GM23248 (cell line): ENCODE measurements at regions not wholly inside any gene's neighbourhood (a gene's known extent, or its start where the extent isn't known, plus 50 kb on each side); places are given as distances from the start of the nearest gene placed in this dataset.

ENCODE experiments used
- DNase-seq: peaks from one replicate; pipeline ENCODE4 v3.0.0-alpha.2; 2015
- H2AFZ ChIP-seq: fragments of 200-600 bp; sonication (generic); 2 replicates; pipeline ENCODE4 v1.6.1; 2016; ENCODE audit warnings: antibody characterized with exemption
- H3F3A ChIP-seq: fragments of 200-600 bp; sonication (generic); 2 replicates; pipeline ENCODE4 v1.6.1; 2016; ENCODE audit warnings: mild to moderate bottlenecking, antibody characterized with exemption, mixed run types; ENCODE audit not compliant: insufficient read depth
- H3K27ac ChIP-seq: fragments of 200-600 bp; sonication (generic); 2 replicates; pipeline ENCODE4 v1.5.1; 2016; ENCODE audit warnings: mild to moderate bottlenecking
- H3K27me3 ChIP-seq: fragments of 200-600 bp; sonication (generic); replicated peaks from 2 replicates; pipeline ENCODE4 v1.6.1; 2016; ENCODE audit warnings: mild to moderate bottlenecking; ENCODE audit not compliant: insufficient read depth
- H3K36me3 ChIP-seq: fragments of 200-600 bp; sonication (generic); 2 replicates; pipeline ENCODE4 v1.6.1; 2016; ENCODE audit warnings: low read depth, mild to moderate bottlenecking
- H3K4me1 ChIP-seq: fragments of 200-600 bp; sonication (generic); 2 replicates; pipeline ENCODE4 v1.6.1; 2016; ENCODE audit warnings: mild to moderate bottlenecking; ENCODE audit not compliant: insufficient read depth
- H3K4me2 ChIP-seq: fragments of 200-600 bp; sonication (generic); one replicate; pipeline ENCODE4 v1.6.1; 2016; ENCODE audit warnings: mild to moderate bottlenecking; ENCODE audit not compliant: unreplicated experiment
- H3K4me3 ChIP-seq: fragments of 200-600 bp; sonication (generic); 2 replicates; pipeline ENCODE4 v1.5.1; 2016; ENCODE audit warnings: mild to moderate bottlenecking
- H3K79me2 ChIP-seq: fragments of 200-600 bp; sonication (generic); 2 replicates; pipeline ENCODE4 v1.6.1; 2016; ENCODE audit warnings: mild to moderate bottlenecking; ENCODE audit not compliant: insufficient read depth
- H3K9ac ChIP-seq: fragments of 200-600 bp; sonication (generic); 2 replicates; pipeline ENCODE4 v1.6.1; 2016; ENCODE audit warnings: mild to moderate bottlenecking
- H3K9me2 ChIP-seq: fragments of 200-600 bp; sonication (generic); 2 replicates; pipeline ENCODE4 v1.6.1; 2016; ENCODE audit warnings: mixed run types, mild to moderate bottlenecking, moderate library complexity; ENCODE audit not compliant: insufficient read depth
- H3K9me3 ChIP-seq: fragments of 200-600 bp; sonication (generic); one replicate; pipeline ENCODE4 v1.6.1; 2017; ENCODE audit warnings: low read depth
- H4K20me1 ChIP-seq: fragments of 200-600 bp; sonication (generic); 2 replicates; pipeline ENCODE4 v1.6.0; 2016; ENCODE audit not compliant: insufficient read depth
- EZH2 ChIP-seq: fragments of 200-600 bp; sonication (generic); IDR thresholded peaks from 2 replicates; pipeline ENCODE4 v1.6.1; 2018; ENCODE audit warnings: antibody characterized with exemption, mild to moderate bottlenecking; ENCODE audit not compliant: insufficient read depth, poor library complexity, severe bottlenecking
- EZH2phosphoT487 ChIP-seq: fragments of 200-600 bp; sonication (generic); IDR thresholded peaks from 2 replicates; pipeline ENCODE4 v1.6.1; 2018; ENCODE audit warnings: antibody characterized with exemption, moderate library complexity, mild to moderate bottlenecking, low read depth; ENCODE audit not compliant: insufficient read depth
- WGBS, 2 experiments: methylation state at CpG; one replicate each; pipeline ENCODE4 v1.1.6; 2015 to 2017; ENCODE audit warnings: low lambda C conversion rate in 2 of 2, low coverage in 1 of 2; ENCODE audit errors: missing lambda C conversion rate in 2 of 2; 5-methylcytosine and 5-hydroxymethylcytosine counted together
- in situ Hi-C: fragments of 300-500 bp; cut with MboI; formaldehyde crosslinking; loops from 2 replicates; pipeline ENCODE4 v1.15.0; 2020

GRCh38 chr11:122422682-122423081 is 232.8 kb upstream of the UBASH3B start:
- no peak for TF ChIP-seq EZH2phosphoT487
- TF ChIP-seq EZH2 = no peak
- no peaks in the 10 kb centered on the region for H3K79me2 ChIP-seq
- no peak overlapping the region for H3K27ac ChIP-seq
- H3K9me3 ChIP-seq = no peaks in the 10 kb centered on the region
- H3K4me2 ChIP-seq = no peak overlapping the region
- H3F3A ChIP-seq = no peaks in the 10 kb centered on the region
- no peaks in the 10 kb centered on the region for H3K4me1 ChIP-seq
- H3K4me3 ChIP-seq = no peak overlapping the region
- H3K9ac ChIP-seq = no peak overlapping the region
- peak; percentile 22 for DNase-seq
- in situ Hi-C loops = no loop called here
- WGBS, 2 experiments = 91% methylated on average over 4 of the region's 4 CpGs
- no peaks in the 10 kb centered on the region for H3K9me2 ChIP-seq
- no peaks in the 10 kb centered on the region for H3K27me3 ChIP-seq
- H2AFZ ChIP-seq = no peak overlapping the region
- H4K20me1 ChIP-seq = no peaks in the 10 kb centered on the region
- no peaks in the 10 kb centered on the region for H3K36me3 ChIP-seq

DNA sequence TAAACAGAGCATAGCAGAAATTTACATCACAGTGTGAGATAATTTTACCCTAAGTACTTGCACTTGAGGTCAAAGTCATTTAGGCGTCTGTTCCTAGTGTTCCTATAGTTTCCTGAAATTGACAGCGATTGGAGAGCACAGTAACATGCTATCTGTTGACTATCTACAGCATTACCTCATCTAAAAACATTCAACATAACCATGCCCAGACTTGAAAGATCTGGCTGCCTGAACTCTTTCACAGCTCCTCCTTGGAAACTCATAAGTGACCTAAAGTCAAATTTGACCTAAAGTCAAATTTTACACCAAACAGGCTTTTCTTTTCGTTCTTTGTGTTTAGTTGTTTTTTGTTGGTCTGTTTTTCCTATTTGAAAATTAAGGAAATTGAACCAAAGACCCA is 233.8 kb upstream of the UBASH3B start:
- in situ Hi-C loops = no loop called here
- no peak for DNase-seq
- no peak overlapping the region for H3K4me3 ChIP-seq

GRCh38 chr11:122418032-122418431 is 237.5 kb upstream of the UBASH3B start:
- TF ChIP-seq EZH2 = no peak
- TF ChIP-seq EZH2phosphoT487 = no peak
- Histone ChIP-seq H3K9me2 (no peaks in the 10 kb centered on the region), H3K27ac (no peak overlapping the region), H3K4me1 (no peaks in the 10 kb centered on the region), H2AFZ (no peak overlapping the region), H3K4me3 (no peak overlapping the region), H3K4me2 (no peak overlapping the region), H3F3A (no peaks in the 10 kb centered on the region), H4K20me1 (no peaks in the 10 kb centered on the region), H3K9ac (no peak overlapping the region), H3K79me2 (no peaks in the 10 kb centered on the region), H3K36me3 (no peaks in the 10 kb centered on the region), H3K27me3 (no peaks in the 10 kb centered on the region), H3K9me3 (no peaks in the 10 kb centered on the region)
- no peak for DNase-seq
- in situ Hi-C loops = no loop called here
- WGBS, 2 experiments = 87 to 88% methylated on average over 3 of the region's 3 CpGs

More for the DNA sequence above, 233.8 kb upstream of the UBASH3B start:
- TF ChIP-seq EZH2phosphoT487 (no peak), EZH2 (no peak)
- Histone ChIP-seq H3K27ac (no peak overlapping the region), H3K9me2 (no peaks in the 10 kb centered on the region), H3F3A (no peaks in the 10 kb centered on the region), H3K9ac (no peak overlapping the region), H3K4me1 (no peaks in the 10 kb centered on the region), H3K4me2 (no peak overlapping the region), H3K79me2 (no peaks in the 10 kb centered on the region), H3K9me3 (no peaks in the 10 kb centered on the region), H4K20me1 (no peaks in the 10 kb centered on the region), H2AFZ (no peak overlapping the region), H3K36me3 (no peaks in the 10 kb centered on the region), H3K27me3 (no peaks in the 10 kb centered on the region)
- WGBS, 2 experiments = 46 to 56% methylated on average over 3 of the region's 3 CpGs

GRCh38 chr11:122414406-122415018 is 241.0 kb upstream of the UBASH3B start:
- TF ChIP-seq EZH2 (no peak), EZH2phosphoT487 (no peak)
- H3K36me3 ChIP-seq = no peaks in the 10 kb centered on the region
- 93 to 96% methylated on average over 2 of the region's 2 CpGs for WGBS, 2 experiments

GRCh38 chr11:122413677-122414076 is 241.8 kb upstream of the UBASH3B start:
- no peaks in the 10 kb centered on the region for H3K9me2 ChIP-seq
- H3K9me3 ChIP-seq = no peaks in the 10 kb centered on the region
- no peak for DNase-seq
- no peak overlapping the region for H2AFZ ChIP-seq
- H3K4me2 ChIP-seq = no peak overlapping the region
- no peak overlapping the region for H3K4me3 ChIP-seq
- no peaks in the 10 kb centered on the region for H3K79me2 ChIP-seq
- TF ChIP-seq EZH2 (no peak), EZH2phosphoT487 (no peak)
- H3K27me3 ChIP-seq = no peaks in the 10 kb centered on the region
- no peaks in the 10 kb centered on the region for H3K4me1 ChIP-seq
- no peak overlapping the region for H3K9ac ChIP-seq
- H4K20me1 ChIP-seq = no peaks in the 10 kb centered on the region
- in situ Hi-C loops = no loop called here
- H3K27ac ChIP-seq = no peak overlapping the region
- no peaks in the 10 kb centered on the region for H3F3A ChIP-seq
- H3K36me3 ChIP-seq = no peaks in the 10 kb centered on the region

More at GRCh38 chr11:122414406-122415018, 241.0 kb upstream of the UBASH3B start:
- Histone ChIP-seq H3F3A (no peaks in the 10 kb centered on the region), H3K9ac (no peak overlapping the region), H3K27ac (no peak overlapping the region), H4K20me1 (no peaks in the 10 kb centered on the region), H3K27me3 (no peaks in the 10 kb centered on the region), H3K79me2 (no peaks in the 10 kb centered on the region), H3K4me3 (no peak overlapping the region), H3K9me3 (no peaks in the 10 kb centered on the region), H3K4me2 (no peak overlapping the region), H2AFZ (no peak overlapping the region), H3K4me1 (no peaks in the 10 kb centered on the region), H3K9me2 (no peaks in the 10 kb centered on the region)
- no peak for DNase-seq
- in situ Hi-C loops = no loop called here
